ENCODE measurements at regions not wholly inside any gene's neighbourhood (a gene's known extent, or its start where the extent isn't known, plus 50 kb on each side); places are given as distances from the start of the nearest gene placed in this dataset.
"Not testable (repeated sequence)": the region's sequence is repeated elsewhere in the genome, so short reads cannot be mapped to it uniquely, and the experiment has no call there.

GRCh38 chr6:92962846-92963245 lies 456.5 kb downstream of the EPHA7 start:
- DNase-seq (ENCODE audit: low read depth in 2 of 3, low spot score in 2 of 3): no peak

- DNase-seq (ENCODE audit: low read depth in 2 of 3, low spot score in 2 of 3): not testable (repeated sequence)
Observed at GRCh38 chr6:92952111-92952510, 467.2 kb downstream of the EPHA7 start.

- DNase-seq (ENCODE audit: low read depth in 2 of 3, low spot score in 2 of 3): no peak
Observed at GRCh38 chr6:92945799-92946198, 473.6 kb downstream of the EPHA7 start.

GRCh38 chr6:92944132-92944531 lies 475.2 kb downstream of the EPHA7 start:
- no peak for DNase-seq (ENCODE audit: low read depth in 2 of 3, low spot score in 2 of 3)

- DNase-seq (ENCODE audit: low read depth in 2 of 3, low spot score in 2 of 3): no peak
Observed at GRCh38 chr6:92942549-92942948, 476.8 kb downstream of the EPHA7 start.

GRCh38 chr6:92934625-92935024 lies 484.7 kb downstream of the EPHA7 start:
- DNase-seq (ENCODE audit: low read depth in 2 of 3, low spot score in 2 of 3): no peak

GRCh38 chr6:92930171-92930570 lies 489.2 kb downstream of the EPHA7 start:
- no peak for DNase-seq (ENCODE audit: low read depth in 2 of 3, low spot score in 2 of 3)

- no peak for DNase-seq (ENCODE audit: low read depth in 2 of 3, low spot score in 2 of 3)
Observed at GRCh38 chr6:92922216-92922806, 497.0 kb downstream of the EPHA7 start.

GRCh38 chr6:92915466-92915865 lies 503.9 kb downstream of the EPHA7 start:
- DNase-seq (ENCODE audit: low read depth in 2 of 3, low spot score in 2 of 3): no peak

GRCh38 chr6:92911301-92911700 lies 508.1 kb downstream of the EPHA7 start:
- DNase-seq (ENCODE audit: low read depth in 2 of 3, low spot score in 2 of 3): no peak

GRCh38 chr6:92910646-92911045 lies 508.7 kb downstream of the EPHA7 start:
- no peak for DNase-seq (ENCODE audit: low read depth in 2 of 3, low spot score in 2 of 3)

- no peak for DNase-seq (ENCODE audit: low read depth in 2 of 3, low spot score in 2 of 3)
Observed at GRCh38 chr6:92906385-92906784, 513.0 kb downstream of the EPHA7 start.

GRCh38 chr6:92893741-92894140 lies 525.6 kb downstream of the EPHA7 start:
- no peak for DNase-seq (ENCODE audit: low read depth in 2 of 3, low spot score in 2 of 3)

GRCh38 chr6:92892626-92893170 lies 526.7 kb downstream of the EPHA7 start:
- DNase-seq (ENCODE audit: low read depth in 2 of 3, low spot score in 2 of 3): no peak

- DNase-seq (ENCODE audit: low read depth in 2 of 3, low spot score in 2 of 3): no peak
Observed at GRCh38 chr6:92888316-92888715, 531.0 kb downstream of the EPHA7 start.

- DNase-seq (ENCODE audit: low read depth in 2 of 3, low spot score in 2 of 3): no peak
Observed at GRCh38 chr6:92887871-92888270, 531.5 kb downstream of the EPHA7 start.

GRCh38 chr6:92879526-92879925 lies 539.8 kb downstream of the EPHA7 start:
- no peak for DNase-seq (ENCODE audit: low read depth in 2 of 3, low spot score in 2 of 3)

GRCh38 chr6:92864966-92865555 lies 554.3 kb downstream of the EPHA7 start:
- no peak for DNase-seq (ENCODE audit: low read depth in 2 of 3, low spot score in 2 of 3)

GRCh38 chr6:92849636-92850035 lies 569.7 kb downstream of the EPHA7 start:
- no peak for DNase-seq (ENCODE audit: low read depth in 2 of 3, low spot score in 2 of 3)

GRCh38 chr6:92848901-92849300 lies 570.5 kb downstream of the EPHA7 start:
- DNase-seq (ENCODE audit: low read depth in 2 of 3, low spot score in 2 of 3): no peak

GRCh38 chr6:92848459-92848858 lies 570.9 kb downstream of the EPHA7 start:
- DNase-seq (ENCODE audit: low read depth in 2 of 3, low spot score in 2 of 3): no peak

GRCh38 chr6:92847988-92848387 lies 571.4 kb downstream of the EPHA7 start:
- DNase-seq (ENCODE audit: low read depth in 2 of 3, low spot score in 2 of 3): no peak
